Mucosa of rectum (tissue), 2 donors: ENCODE measurements at regions not wholly inside any gene's neighbourhood (a gene's known extent, or its start where the extent isn't known, plus 50 kb on each side); places are given as distances from the start of the nearest gene placed in this dataset.
A peak's percentile ranks its signal among the peaks of the same experiment; 100 is the strongest.

ENCODE experiments used
- H3K27ac ChIP-seq, 2 donors: one replicate each; pipeline ENCODE4 v1.7.0; 2013; ENCODE audit warnings: inconsistent platforms in 2 of 2, low read depth in 2 of 2, low read length in 2 of 2
- H3K27me3 ChIP-seq, 2 donors: one replicate each; pipeline ENCODE4 v1.7.0; 2013; ENCODE audit warnings: low read length in 2 of 2; ENCODE audit not compliant: control insufficient read depth in 2 of 2, insufficient read depth in 2 of 2
- H3K36me3 ChIP-seq, 2 donors: one replicate each; pipeline ENCODE4 v1.7.0; 2013; ENCODE audit warnings: low read length in 2 of 2; ENCODE audit not compliant: control insufficient read depth in 2 of 2, insufficient read depth in 2 of 2
- H3K4me1 ChIP-seq, 2 donors: one replicate each; pipeline ENCODE4 v1.7.0; 2013; ENCODE audit warnings: low read length in 2 of 2, mild to moderate bottlenecking in 1 of 2; ENCODE audit not compliant: control insufficient read depth in 2 of 2, insufficient read depth in 2 of 2
- H3K4me3 ChIP-seq, 2 donors: one replicate each; pipeline ENCODE4 v1.7.0; 2013; ENCODE audit warnings: low read length in 2 of 2
- H3K9ac ChIP-seq, 2 donors: one replicate each; pipeline ENCODE4 v1.7.0; 2013; ENCODE audit warnings: low read length in 2 of 2, low read depth in 1 of 2, mild to moderate bottlenecking in 1 of 2
- H3K9me3 ChIP-seq, 2 donors: one replicate each; pipeline ENCODE4 v1.7.0; 2013; ENCODE audit warnings: low read length in 2 of 2; ENCODE audit not compliant: control insufficient read depth in 2 of 2
- donor health status: healthy.
- donor health status: Normal muscosa, but diverticular disease.

- no peaks in the 10 kb centered on the region for H3K9me3 ChIP-seq
- no peak overlapping the region for H3K9ac ChIP-seq
- no peak overlapping the region for H3K27ac ChIP-seq
- H3K4me3 ChIP-seq = no peak overlapping the region
- no peaks in the 10 kb centered on the region for H3K4me1 ChIP-seq
- H3K36me3 ChIP-seq = no peaks in the 10 kb centered on the region
- no peaks in the 10 kb centered on the region for H3K27me3 ChIP-seq
Measured at GRCh38 chrX:124216396-124217115, 115.9 kb upstream of the TEX13D start.

GRCh38 chrX:124217304-124218251 lies 114.9 kb upstream of the TEX13D start:
- H3K27ac ChIP-seq = peak overlapping the region in 1 of 2 donors; percentile 41
- H3K9me3 ChIP-seq = no peaks in the 10 kb centered on the region

GRCh38 chrX:124223524-124223923 lies 108.9 kb upstream of the TEX13D start:
- no peak overlapping the region for H3K27ac ChIP-seq
- no peak overlapping the region for H3K4me3 ChIP-seq
- H3K27me3 ChIP-seq = peaks cover 0 to 7% of the 10 kb centered on the region in 2 donors
- H3K4me1 ChIP-seq = no peaks in the 10 kb centered on the region
- H3K9ac ChIP-seq = no peak overlapping the region
- no peaks in the 10 kb centered on the region for H3K9me3 ChIP-seq
- H3K36me3 ChIP-seq = no peaks in the 10 kb centered on the region

More at GRCh38 chrX:124217304-124218251, 114.9 kb upstream of the TEX13D start:
- no peaks in the 10 kb centered on the region for H3K36me3 ChIP-seq
- no peaks in the 10 kb centered on the region for H3K4me1 ChIP-seq
- H3K4me3 ChIP-seq = no peak overlapping the region
- no peaks in the 10 kb centered on the region for H3K27me3 ChIP-seq
- H3K9ac ChIP-seq = no peak overlapping the region

GRCh38 chrX:124224528-124224927 lies 107.9 kb upstream of the TEX13D start:
- H3K4me3 ChIP-seq = no peak overlapping the region
- H3K9me3 ChIP-seq = no peaks in the 10 kb centered on the region
- H3K4me1 ChIP-seq = no peaks in the 10 kb centered on the region
- H3K9ac ChIP-seq = no peak overlapping the region
- H3K27ac ChIP-seq = no peak overlapping the region
- H3K36me3 ChIP-seq = no peaks in the 10 kb centered on the region
- peaks cover 0 to 7% of the 10 kb centered on the region in 2 donors for H3K27me3 ChIP-seq

- Histone ChIP-seq H3K4me3 (no peak overlapping the region), H3K27me3 (peaks cover 0 to 7% of the 10 kb centered on the region in 2 donors), H3K9me3 (no peaks in the 10 kb centered on the region), H3K4me1 (no peaks in the 10 kb centered on the region), H3K27ac (no peak overlapping the region), H3K9ac (no peak overlapping the region), H3K36me3 (no peaks in the 10 kb centered on the region)
Measured at GRCh38 chrX:124226129-124226528, 106.3 kb upstream of the TEX13D start.

GRCh38 chrX:124228849-124229248 lies 103.6 kb upstream of the TEX13D start:
- Histone ChIP-seq H3K36me3 (no peaks in the 10 kb centered on the region), H3K27me3 (peaks cover 0 to 7% of the 10 kb centered on the region in 2 donors), H3K4me3 (no peak overlapping the region), H3K9me3 (no peaks in the 10 kb centered on the region), H3K9ac (no peak overlapping the region), H3K4me1 (no peaks in the 10 kb centered on the region), H3K27ac (no peak overlapping the region)

GRCh38 chrX:124229374-124229773 lies 103.1 kb upstream of the TEX13D start:
- Histone ChIP-seq H3K4me3 (no peak overlapping the region), H3K27ac (no peak overlapping the region), H3K4me1 (no peaks in the 10 kb centered on the region), H3K9me3 (no peaks in the 10 kb centered on the region), H3K9ac (no peak overlapping the region), H3K36me3 (no peaks in the 10 kb centered on the region), H3K27me3 (peaks cover 0 to 4% of the 10 kb centered on the region in 2 donors)

- Histone ChIP-seq H3K4me3 (no peak overlapping the region), H3K9me3 (no peaks in the 10 kb centered on the region), H3K9ac (no peak overlapping the region), H3K4me1 (no peaks in the 10 kb centered on the region), H3K36me3 (no peaks in the 10 kb centered on the region), H3K27me3 (no peaks in the 10 kb centered on the region), H3K27ac (no peak overlapping the region)
Measured at GRCh38 chrX:124230655-124231450, 101.6 kb upstream of the TEX13D start.

- Histone ChIP-seq H3K27me3 (no peaks in the 10 kb centered on the region), H3K27ac (no peak overlapping the region), H3K9ac (no peak overlapping the region), H3K4me1 (no peaks in the 10 kb centered on the region), H3K9me3 (no peaks in the 10 kb centered on the region), H3K36me3 (no peaks in the 10 kb centered on the region), H3K4me3 (no peak overlapping the region)
Measured at GRCh38 chrX:124231451-124231759, 101.1 kb upstream of the TEX13D start.
